GM10266 (cell line): ENCODE measurements at regions not wholly inside any gene's neighbourhood (a gene's known extent, or its start where the extent isn't known, plus 50 kb on each side); places are given as distances from the start of the nearest gene placed in this dataset.

Experiments
- DNase-seq: peaks from one replicate; pipeline ENCODE4 v3.0.0; 2012; ENCODE audit errors: extremely low spot score
- CTCF ChIP-seq: IDR thresholded peaks from 2 replicates; pipeline ENCODE4 v1.5.1; 2012; ENCODE audit warnings: mild to moderate bottlenecking, low read depth; ENCODE audit not compliant: control insufficient read depth, insufficient read depth; ENCODE audit errors: missing control alignments

GRCh38 chr1:118636004-118636403 is 352.1 kb downstream of the TBX15 start:
- no peak for TF ChIP-seq CTCF

GRCh38 chr1:118627435-118627834 is 360.7 kb downstream of the TBX15 start:
- no peak for DNase-seq
- no peak for TF ChIP-seq CTCF

More at GRCh38 chr1:118636004-118636403, 352.1 kb downstream of the TBX15 start:
- no peak for DNase-seq

- DNase-seq, result no peak
Measured at GRCh38 chr1:118621839-118622238, 366.3 kb downstream of the TBX15 start.

GRCh38 chr1:118618618-118619340 is 369.4 kb downstream of the TBX15 start:
- no peak for TF ChIP-seq CTCF
- DNase-seq, result no peak

More at GRCh38 chr1:118621839-118622238, 366.3 kb downstream of the TBX15 start:
- TF ChIP-seq CTCF, result no peak

- TF ChIP-seq CTCF, result no peak
- no peak for DNase-seq
Measured at GRCh38 chr1:118617916-118618315, 370.2 kb downstream of the TBX15 start.

- DNase-seq, result no peak
- no peak for TF ChIP-seq CTCF
Measured at GRCh38 chr1:118615066-118615465, 373.1 kb downstream of the TBX15 start.

- no peak for DNase-seq
- TF ChIP-seq CTCF, result no peak
Measured at GRCh38 chr1:118589238-118589846, 398.8 kb downstream of the TBX15 start.
